ENCODE measurements at regions not wholly inside any gene's neighbourhood (a gene's known extent, or its start where the extent isn't known, plus 50 kb on each side); places are given as distances from the start of the nearest gene placed in this dataset.

DNA sequence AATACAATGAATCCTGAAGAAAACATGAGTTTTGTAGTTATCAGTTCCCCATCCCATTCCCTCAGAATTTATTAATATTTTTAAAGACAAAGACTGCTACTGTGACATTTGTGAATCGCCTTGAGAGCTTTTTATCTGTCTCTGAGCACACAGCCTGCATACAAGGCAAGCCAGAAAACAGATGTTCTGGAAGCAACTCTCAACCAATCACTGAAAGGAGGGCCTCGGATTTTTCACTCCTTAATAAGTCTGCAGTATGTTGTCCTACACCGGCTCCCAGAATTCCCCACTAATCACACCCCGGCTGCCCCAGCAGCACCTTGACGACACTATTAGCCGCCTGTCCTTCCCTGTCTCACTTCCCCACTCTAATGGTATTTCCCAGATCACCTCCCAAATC is 138.5 kb downstream of the ZNF621 start:
- TF ChIP-seq, protein P1, sequence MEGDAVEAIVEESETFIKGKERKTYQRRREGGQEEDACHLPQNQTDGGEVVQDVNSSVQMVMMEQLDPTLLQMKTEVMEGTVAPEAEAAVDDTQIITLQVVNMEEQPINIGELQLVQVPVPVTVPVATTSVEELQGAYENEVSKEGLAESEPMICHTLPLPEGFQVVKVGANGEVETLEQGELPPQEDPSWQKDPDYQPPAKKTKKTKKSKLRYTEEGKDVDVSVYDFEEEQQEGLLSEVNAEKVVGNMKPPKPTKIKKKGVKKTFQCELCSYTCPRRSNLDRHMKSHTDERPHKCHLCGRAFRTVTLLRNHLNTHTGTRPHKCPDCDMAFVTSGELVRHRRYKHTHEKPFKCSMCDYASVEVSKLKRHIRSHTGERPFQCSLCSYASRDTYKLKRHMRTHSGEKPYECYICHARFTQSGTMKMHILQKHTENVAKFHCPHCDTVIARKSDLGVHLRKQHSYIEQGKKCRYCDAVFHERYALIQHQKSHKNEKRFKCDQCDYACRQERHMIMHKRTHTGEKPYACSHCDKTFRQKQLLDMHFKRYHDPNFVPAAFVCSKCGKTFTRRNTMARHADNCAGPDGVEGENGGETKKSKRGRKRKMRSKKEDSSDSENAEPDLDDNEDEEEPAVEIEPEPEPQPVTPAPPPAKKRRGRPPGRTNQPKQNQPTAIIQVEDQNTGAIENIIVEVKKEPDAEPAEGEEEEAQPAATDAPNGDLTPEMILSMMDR (IDR thresholded peaks at IDR 0.05): no peak
- TF ChIP-seq POLR2A (IDR thresholded peaks at IDR 0.05): no peak

All from testis (tissue), 2 donors.